ENCODE measurements at regions not wholly inside any gene's neighbourhood (a gene's known extent, or its start where the extent isn't known, plus 50 kb on each side); places are given as distances from the start of the nearest gene placed in this dataset.

- H3K14ac ChIP-seq (ENCODE audit: low read length in 2 of 2): no peak overlapping the region
- H2AFZ ChIP-seq (ENCODE audit: low read depth, low read length): no peak overlapping the region
- no peak overlapping the region for H2BK120ac ChIP-seq (ENCODE audit: low read depth, low read length)
- no peak overlapping the region for H3K4ac ChIP-seq (ENCODE audit: low read depth in 1 of 2, low read length in 2 of 2)
- H3K9ac ChIP-seq (ENCODE audit: low read length): no peak overlapping the region
- H3K23ac ChIP-seq (ENCODE audit: low read length in 2 of 2): no peak overlapping the region
- no CpG with 5 or more reads among the region's 3 CpGs for WGBS
- no peak overlapping the region for H3K4me2 ChIP-seq (ENCODE audit: low read length, poor library complexity, severe bottlenecking)
- H2BK12ac ChIP-seq (ENCODE audit: low read length in 2 of 2): no peak overlapping the region
- H3K36me3 ChIP-seq (ENCODE audit: control insufficient read depth in 1 of 2, insufficient read depth in 2 of 2, low read depth in 1 of 2, low read length in 2 of 2): no peaks in the 10 kb centered on the region
- H3K27ac ChIP-seq (ENCODE audit: low read length, poor library complexity, severe bottlenecking): no peak overlapping the region
- no peak overlapping the region for H3K18ac ChIP-seq (ENCODE audit: low read depth in 1 of 2, low read length in 2 of 2)
- no peaks in the 10 kb centered on the region for H3K9me3 ChIP-seq (ENCODE audit: control insufficient read depth, low read length)
- no peaks in the 10 kb centered on the region for H3K27me3 ChIP-seq (ENCODE audit: control insufficient read depth in 1 of 2, insufficient read depth in 1 of 2, low read length in 2 of 2)
- no peaks in the 10 kb centered on the region for H3K79me1 ChIP-seq (replicated peaks; ENCODE audit: low read length, poor library complexity, severe bottlenecking)
- H2AK5ac ChIP-seq (ENCODE audit: low read length, severe bottlenecking): no peak overlapping the region
- no peak overlapping the region for H2BK15ac ChIP-seq (ENCODE audit: low read depth, poor library complexity, severe bottlenecking)
- H4K91ac ChIP-seq (ENCODE audit: low read length): no peak overlapping the region
- H3K4me3 ChIP-seq (ENCODE audit: insufficient read depth in 1 of 2, low read depth in 1 of 2, low read length in 2 of 2): no peak overlapping the region
- no peak for DNase-seq
- no peak overlapping the region for H4K8ac ChIP-seq (ENCODE audit: low read length)
- no peak overlapping the region for H2BK5ac ChIP-seq (ENCODE audit: low read depth, low read length, poor library complexity, severe bottlenecking)
- no peaks in the 10 kb centered on the region for H3K4me1 ChIP-seq (ENCODE audit: control insufficient read depth, insufficient read depth, low read depth, low read length)
Observed at GRCh38 chr4:18201885-18202284, 180.3 kb upstream of the LCORL start.

GRCh38 chr4:18198653-18199052, 177.1 kb upstream of the LCORL start:
- no peak overlapping the region for H4K91ac ChIP-seq (ENCODE audit: low read length)
- H3K36me3 ChIP-seq (ENCODE audit: control insufficient read depth in 1 of 2, insufficient read depth in 2 of 2, low read depth in 1 of 2, low read length in 2 of 2): no peaks in the 10 kb centered on the region
- no peaks in the 10 kb centered on the region for H3K4me1 ChIP-seq (ENCODE audit: control insufficient read depth, insufficient read depth, low read depth, low read length)
- no peak overlapping the region for H3K4ac ChIP-seq (ENCODE audit: low read depth in 1 of 2, low read length in 2 of 2)
- H2BK5ac ChIP-seq (ENCODE audit: low read depth, low read length, poor library complexity, severe bottlenecking): no peak overlapping the region
- H3K18ac ChIP-seq (ENCODE audit: low read depth in 1 of 2, low read length in 2 of 2): no peak overlapping the region
- no peak overlapping the region for H3K23ac ChIP-seq (ENCODE audit: low read length in 2 of 2)
- H3K9me3 ChIP-seq (ENCODE audit: control insufficient read depth, low read length): peaks cover 3% of the 10 kb centered on the region
- H2AFZ ChIP-seq (ENCODE audit: low read depth, low read length): no peak overlapping the region
- H2AK5ac ChIP-seq (ENCODE audit: low read length, severe bottlenecking): no peak overlapping the region
- no peak overlapping the region for H3K27ac ChIP-seq (ENCODE audit: low read length, poor library complexity, severe bottlenecking)
- no peak overlapping the region for H3K4me2 ChIP-seq (ENCODE audit: low read length, poor library complexity, severe bottlenecking)
- no peak overlapping the region for H3K4me3 ChIP-seq (ENCODE audit: insufficient read depth in 1 of 2, low read depth in 1 of 2, low read length in 2 of 2)
- no peak overlapping the region for H2BK15ac ChIP-seq (ENCODE audit: low read depth, poor library complexity, severe bottlenecking)
- no peaks in the 10 kb centered on the region for H3K27me3 ChIP-seq (ENCODE audit: control insufficient read depth in 1 of 2, insufficient read depth in 1 of 2, low read length in 2 of 2)
- no peak overlapping the region for H3K14ac ChIP-seq (ENCODE audit: low read length in 2 of 2)
- no peak overlapping the region for H2BK120ac ChIP-seq (ENCODE audit: low read depth, low read length)
- no peaks in the 10 kb centered on the region for H3K79me1 ChIP-seq (replicated peaks; ENCODE audit: low read length, poor library complexity, severe bottlenecking)
- H4K8ac ChIP-seq (ENCODE audit: low read length): no peak overlapping the region
- H3K9ac ChIP-seq (ENCODE audit: low read length): no peak overlapping the region
- DNase-seq: no peak
- 63% methylated on average over 6 of the region's 6 CpGs for WGBS
- H2BK12ac ChIP-seq (ENCODE audit: low read length in 2 of 2): no peak overlapping the region

GRCh38 chr4:18197467-18197866, 175.9 kb upstream of the LCORL start:
- H2BK5ac ChIP-seq (ENCODE audit: low read depth, low read length, poor library complexity, severe bottlenecking): no peak overlapping the region
- no peak overlapping the region for H3K14ac ChIP-seq (ENCODE audit: low read length in 2 of 2)
- no peak overlapping the region for H2BK15ac ChIP-seq (ENCODE audit: low read depth, poor library complexity, severe bottlenecking)
- H3K4me3 ChIP-seq (ENCODE audit: insufficient read depth in 1 of 2, low read depth in 1 of 2, low read length in 2 of 2): no peak overlapping the region
- no peak overlapping the region for H3K4me2 ChIP-seq (ENCODE audit: low read length, poor library complexity, severe bottlenecking)
- WGBS: 74% methylated on average over 5 of the region's 5 CpGs
- no peaks in the 10 kb centered on the region for H3K36me3 ChIP-seq (ENCODE audit: control insufficient read depth in 1 of 2, insufficient read depth in 2 of 2, low read depth in 1 of 2, low read length in 2 of 2)
- H3K27me3 ChIP-seq (ENCODE audit: control insufficient read depth in 1 of 2, insufficient read depth in 1 of 2, low read length in 2 of 2): no peaks in the 10 kb centered on the region
- no peak overlapping the region for H3K23ac ChIP-seq (ENCODE audit: low read length in 2 of 2)
- H4K8ac ChIP-seq (ENCODE audit: low read length): no peak overlapping the region
- no peaks in the 10 kb centered on the region for H3K79me1 ChIP-seq (replicated peaks; ENCODE audit: low read length, poor library complexity, severe bottlenecking)
- H2BK120ac ChIP-seq (ENCODE audit: low read depth, low read length): no peak overlapping the region
- H3K9me3 ChIP-seq (ENCODE audit: control insufficient read depth, low read length): peaks cover 3% of the 10 kb centered on the region
- no peak overlapping the region for H3K4ac ChIP-seq (ENCODE audit: low read depth in 1 of 2, low read length in 2 of 2)
- no peak overlapping the region for H3K18ac ChIP-seq (ENCODE audit: low read depth in 1 of 2, low read length in 2 of 2)
- no peak overlapping the region for H2AFZ ChIP-seq (ENCODE audit: low read depth, low read length)
- H3K4me1 ChIP-seq (ENCODE audit: control insufficient read depth, insufficient read depth, low read depth, low read length): no peaks in the 10 kb centered on the region
- no peak overlapping the region for H3K27ac ChIP-seq (ENCODE audit: low read length, poor library complexity, severe bottlenecking)
- no peak overlapping the region for H2AK5ac ChIP-seq (ENCODE audit: low read length, severe bottlenecking)
- H2BK12ac ChIP-seq (ENCODE audit: low read length in 2 of 2): no peak overlapping the region
- no peak for DNase-seq
- H3K9ac ChIP-seq (ENCODE audit: low read length): no peak overlapping the region
- H4K91ac ChIP-seq (ENCODE audit: low read length): no peak overlapping the region

GRCh38 chr4:18194278-18194677, 172.7 kb upstream of the LCORL start:
- Histone ChIP-seq H3K79me1 (replicated peaks; ENCODE audit: low read length, poor library complexity, severe bottlenecking) (no peaks in the 10 kb centered on the region), H2AFZ (ENCODE audit: low read depth, low read length) (no peak overlapping the region), H3K36me3 (ENCODE audit: control insufficient read depth in 1 of 2, insufficient read depth in 2 of 2, low read depth in 1 of 2, low read length in 2 of 2) (no peaks in the 10 kb centered on the region), H3K4ac (ENCODE audit: low read depth in 1 of 2, low read length in 2 of 2) (no peak overlapping the region), H3K27me3 (ENCODE audit: control insufficient read depth in 1 of 2, insufficient read depth in 1 of 2, low read length in 2 of 2) (no peaks in the 10 kb centered on the region), H2BK15ac (ENCODE audit: low read depth, poor library complexity, severe bottlenecking) (no peak overlapping the region), H4K8ac (ENCODE audit: low read length) (no peak overlapping the region), H4K91ac (ENCODE audit: low read length) (no peak overlapping the region), H3K18ac (ENCODE audit: low read depth in 1 of 2, low read length in 2 of 2) (no peak overlapping the region), H3K4me1 (ENCODE audit: control insufficient read depth, insufficient read depth, low read depth, low read length) (no peaks in the 10 kb centered on the region), H3K27ac (ENCODE audit: low read length, poor library complexity, severe bottlenecking) (no peak overlapping the region), H3K9me3 (ENCODE audit: control insufficient read depth, low read length) (peaks cover 3% of the 10 kb centered on the region), H2AK5ac (ENCODE audit: low read length, severe bottlenecking) (no peak overlapping the region), H3K23ac (ENCODE audit: low read length in 2 of 2) (no peak overlapping the region), H2BK120ac (ENCODE audit: low read depth, low read length) (no peak overlapping the region), H3K9ac (ENCODE audit: low read length) (no peak overlapping the region), H3K4me3 (ENCODE audit: insufficient read depth in 1 of 2, low read depth in 1 of 2, low read length in 2 of 2) (no peak overlapping the region), H2BK5ac (ENCODE audit: low read depth, low read length, poor library complexity, severe bottlenecking) (no peak overlapping the region), H3K4me2 (ENCODE audit: low read length, poor library complexity, severe bottlenecking) (no peak overlapping the region), H2BK12ac (ENCODE audit: low read length in 2 of 2) (no peak overlapping the region), H3K14ac (ENCODE audit: low read length in 2 of 2) (no peak overlapping the region)
- no peak for DNase-seq
- 85% methylated on average over 4 of the region's 6 CpGs for WGBS

Data from mesenchymal stem cell (in vitro differentiated cells and primary cell).